ENCODE measurements at regions not wholly inside any gene's neighbourhood (a gene's known extent, or its start where the extent isn't known, plus 50 kb on each side); places are given as distances from the start of the nearest gene placed in this dataset.

DNA sequence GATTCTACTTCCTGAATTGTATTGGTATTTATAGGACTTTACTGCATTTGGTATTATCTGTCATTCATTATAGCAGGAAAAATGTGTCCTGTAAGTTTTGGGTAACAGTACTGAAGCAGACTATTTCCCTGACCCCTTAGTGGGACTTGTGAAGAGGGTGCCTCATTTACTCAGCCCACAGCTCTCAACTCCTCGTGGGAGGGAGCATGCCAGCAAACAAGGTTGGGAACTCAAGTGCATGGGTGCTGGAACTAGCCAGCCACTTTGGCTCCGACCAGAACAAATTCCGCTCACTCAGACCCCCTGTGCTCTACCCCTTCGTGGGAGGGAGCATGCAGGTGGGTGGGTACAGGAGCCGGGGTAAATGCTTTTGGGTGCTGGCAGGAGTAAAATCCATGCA is 1773.5 kb upstream of the WWC1 start:
- no peak for DNase-seq (ENCODE audit: low spot score)
- no peak for TF ChIP-seq CTCF (IDR thresholded peaks at IDR 0.05; ENCODE audit: extremely low read depth, missing control alignments)

GRCh38 chr5:166523206-166523605 is 1768.2 kb upstream of the WWC1 start:
- DNase-seq (ENCODE audit: low spot score) = no peak
- TF ChIP-seq CTCF (IDR thresholded peaks at IDR 0.05; ENCODE audit: extremely low read depth, missing control alignments) = no peak

DNA sequence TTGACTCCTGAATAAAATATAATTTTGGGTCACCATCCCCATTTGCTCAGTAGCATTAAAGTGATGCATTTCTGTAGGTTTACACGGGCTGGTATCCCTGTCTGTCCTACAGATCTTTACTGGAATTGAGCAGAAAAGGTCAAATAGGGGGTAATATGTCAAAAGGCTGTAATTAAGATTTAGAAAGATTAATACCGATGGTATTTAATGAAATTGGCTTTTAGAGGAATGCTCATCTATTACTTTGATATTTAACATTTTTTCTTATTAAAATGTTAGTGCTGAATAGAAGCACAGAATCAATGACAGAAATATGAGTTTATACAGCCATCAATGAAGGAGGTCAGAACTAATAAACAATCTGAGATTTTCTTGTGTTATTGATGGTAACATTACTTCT is 1762.2 kb upstream of the WWC1 start:
- no peak for DNase-seq (ENCODE audit: low spot score)
- no peak for TF ChIP-seq CTCF (IDR thresholded peaks at IDR 0.05; ENCODE audit: extremely low read depth, missing control alignments)

GRCh38 chr5:166532456-166533220 is 1758.8 kb upstream of the WWC1 start:
- TF ChIP-seq CTCF (IDR thresholded peaks at IDR 0.05; ENCODE audit: extremely low read depth, missing control alignments) = no peak
- DNase-seq (ENCODE audit: low spot score) = no peak

DNA sequence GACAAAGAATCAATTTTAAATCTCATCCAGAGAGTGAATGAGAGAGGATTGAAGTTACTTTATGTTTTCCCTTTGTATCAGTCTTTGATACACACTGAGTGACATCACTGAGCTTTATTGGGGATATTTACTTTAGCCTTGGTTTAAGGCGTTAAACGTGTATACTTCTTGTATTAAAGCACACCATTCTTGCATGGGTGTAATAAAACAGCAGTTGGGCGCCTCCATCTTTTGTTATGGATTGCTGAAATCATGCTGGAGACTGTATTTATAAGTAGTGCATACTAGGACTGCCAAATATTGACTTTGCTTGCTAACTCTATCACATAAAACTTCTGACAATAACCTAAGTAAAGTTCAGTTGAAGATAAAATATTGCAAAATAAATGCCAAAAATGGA is 1755.8 kb upstream of the WWC1 start:
- no peak for DNase-seq (ENCODE audit: low spot score)
- no peak for TF ChIP-seq CTCF (IDR thresholded peaks at IDR 0.05; ENCODE audit: extremely low read depth, missing control alignments)

DNA sequence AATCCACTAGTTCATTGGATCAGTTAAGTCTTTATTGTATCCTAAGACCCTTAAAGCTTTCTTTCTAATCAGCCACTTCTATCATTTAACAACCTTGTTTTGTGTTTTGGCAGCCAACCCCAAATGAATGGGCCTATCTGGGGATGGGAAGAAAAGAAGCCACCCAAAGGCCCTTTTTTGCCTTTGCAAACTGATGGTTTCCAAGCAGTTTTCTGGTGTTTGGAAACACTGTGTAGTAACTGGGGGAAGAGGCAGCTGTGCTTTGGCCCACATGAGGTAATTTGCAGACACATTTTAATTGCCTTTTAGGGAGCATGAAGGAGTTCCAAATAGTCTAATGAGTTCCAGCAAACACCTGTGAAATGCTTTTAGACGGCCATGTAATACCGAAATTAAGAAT is 1751.3 kb upstream of the WWC1 start:
- no peak for TF ChIP-seq CTCF (IDR thresholded peaks at IDR 0.05; ENCODE audit: extremely low read depth, missing control alignments)
- no peak for DNase-seq (ENCODE audit: low spot score)

GRCh38 chr5:166551384-166551783 is 1740.1 kb upstream of the WWC1 start:
- TF ChIP-seq CTCF (IDR thresholded peaks at IDR 0.05; ENCODE audit: extremely low read depth, missing control alignments) = no peak
- no peak for DNase-seq (ENCODE audit: low spot score)
